H1 (cell line): ENCODE measurements at regions not wholly inside any gene's neighbourhood (a gene's known extent, or its start where the extent isn't known, plus 50 kb on each side); places are given as distances from the start of the nearest gene placed in this dataset.

Experiments used
- CHD1 ChIP-seq: IDR thresholded peaks from 2 replicates; pipeline ENCODE4 v1.6.1; 2012; ENCODE audit warnings: low read depth, low read length, improper control_type of control experiment
- CHD2 ChIP-seq: IDR thresholded peaks from 2 replicates; pipeline ENCODE4 v1.6.1; 2012; ENCODE audit warnings: low read length, improper control_type of control experiment
- FOSL1 ChIP-seq: IDR thresholded peaks from 2 replicates; pipeline ENCODE4 v1.6.1; 2011; ENCODE audit warnings: mild to moderate bottlenecking, low read depth, low read length, moderate library complexity; ENCODE audit not compliant: insufficient read depth
- SP2 ChIP-seq: IDR thresholded peaks from 2 replicates; pipeline ENCODE4 v1.6.1; 2012; ENCODE audit warnings: mild to moderate bottlenecking, low read length, inconsistent platforms
- SUZ12 ChIP-seq: fragments of 200-600 bp; sonication (generic); IDR thresholded peaks from 2 replicates; pipeline ENCODE4 v1.6.1; 2012; ENCODE audit warnings: mild to moderate bottlenecking, inconsistent platforms, low read length, moderate library complexity, mixed read lengths
- TCF12 ChIP-seq: IDR thresholded peaks from 2 replicates; pipeline ENCODE4 v1.6.1; 2011; ENCODE audit warnings: low read depth, mild to moderate bottlenecking, low read length

- no peak for TF ChIP-seq SUZ12
- no peak for TF ChIP-seq SP2
- TF ChIP-seq TCF12: no peak
- TF ChIP-seq CHD1: no peak
- no peak for TF ChIP-seq FOSL1
- TF ChIP-seq CHD2: no peak
Measured at GRCh38 chr5:176161431-176161830, 76.8 kb upstream of the SIMC1 start (continued).
